Cardiac septum (tissue), 1 donor: ENCODE measurements at regions not wholly inside any gene's neighbourhood (a gene's known extent, or its start where the extent isn't known, plus 50 kb on each side); places are given as distances from the start of the nearest gene placed in this dataset.
A peak's percentile ranks its signal among the peaks of the same experiment; 100 is the strongest.
"Not testable (repeated sequence)": the region's sequence is repeated elsewhere in the genome, so short reads cannot be mapped to it uniquely, and the experiment has no call there.

Experiments
- DNase-seq: peaks from one replicate; pipeline ENCODE4 v3.0.0-alpha.2; 2020; ENCODE audit warnings: low spot score
- intact Hi-C: fragments of 100-400 bp; cut with DNase I; formaldehyde crosslinking; loops from one replicate; pipeline ENCODE4 v1.14.0; 2022
- donor health status: DM: no; HTN: no; CAD: no.

DNA sequence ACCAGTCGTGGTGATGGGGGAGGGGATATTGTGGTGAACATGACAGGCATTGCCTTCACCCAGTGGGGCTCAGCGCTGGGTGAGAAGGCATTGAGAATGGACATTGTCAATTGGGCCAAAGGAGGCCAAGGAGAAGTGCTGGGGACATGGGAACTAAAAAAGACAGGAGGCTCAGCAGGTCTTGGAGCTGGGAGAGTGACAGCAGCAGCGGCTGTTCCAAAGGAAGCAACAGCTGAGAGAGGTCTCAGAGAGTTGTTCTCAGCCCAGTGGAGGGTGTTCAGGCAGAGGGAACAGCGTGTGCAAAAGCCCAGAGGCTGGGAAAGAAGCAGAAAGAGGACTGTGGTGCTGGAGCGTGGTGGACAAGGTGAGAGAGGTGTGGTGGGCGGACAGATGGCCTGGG lies 56.6 kb upstream of the ASNS start:
- DNase-seq, intact Hi-C loops: not testable (repeated sequence)

DNA sequence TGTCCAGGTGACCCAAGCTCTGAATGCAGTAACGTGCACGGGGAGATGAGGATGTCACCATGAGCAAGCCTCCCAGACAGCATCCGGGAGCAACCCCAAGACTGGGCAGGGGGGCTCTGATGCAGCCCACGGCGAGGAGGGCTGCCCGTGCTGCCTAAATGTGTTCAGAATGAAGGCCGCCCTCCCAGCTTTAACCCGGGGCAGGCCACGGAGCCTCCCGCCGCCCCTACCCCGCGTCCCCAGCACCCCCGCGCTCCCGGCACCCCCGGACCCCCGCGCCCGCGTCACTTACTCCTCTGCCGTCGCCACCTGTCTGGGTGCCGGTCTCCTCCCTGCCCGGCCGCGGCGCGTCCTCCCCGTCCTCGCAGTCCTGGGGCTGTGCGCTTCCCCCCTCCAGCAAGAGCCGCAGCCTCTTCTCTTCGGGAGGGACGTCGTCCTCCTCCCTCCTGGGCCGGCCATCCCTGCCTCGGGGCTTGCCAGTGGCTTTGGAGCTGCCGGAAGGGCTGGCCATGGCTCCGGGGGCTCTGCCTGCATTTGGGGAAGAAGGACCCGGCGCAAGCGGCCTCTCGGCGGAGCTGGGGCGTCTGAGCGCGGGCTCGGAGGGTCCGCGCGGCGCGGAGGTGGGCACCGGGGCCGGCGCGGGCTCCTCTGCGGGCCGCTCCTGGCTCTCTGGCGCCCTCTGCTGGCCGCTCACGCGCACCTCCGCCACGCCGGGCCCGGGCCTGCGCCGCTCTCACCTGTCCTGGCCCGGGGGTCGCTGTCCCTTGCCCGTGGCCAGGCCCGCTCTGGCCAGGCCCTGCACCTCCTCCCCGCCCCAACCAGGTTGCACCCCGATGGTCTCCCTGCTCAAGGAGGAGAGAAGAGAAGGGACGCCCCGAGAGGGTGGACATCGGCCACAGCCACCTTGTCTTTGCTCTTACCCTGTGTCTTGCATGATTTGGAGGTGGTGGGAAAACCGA lies 55.9 kb upstream of the ASNS start:
- intact Hi-C loops = not testable (repeated sequence)
- DNase-seq = peak; percentile 77
